ENCODE measurements at regions not wholly inside any gene's neighbourhood (a gene's known extent, or its start where the extent isn't known, plus 50 kb on each side); places are given as distances from the start of the nearest gene placed in this dataset.

DNA sequence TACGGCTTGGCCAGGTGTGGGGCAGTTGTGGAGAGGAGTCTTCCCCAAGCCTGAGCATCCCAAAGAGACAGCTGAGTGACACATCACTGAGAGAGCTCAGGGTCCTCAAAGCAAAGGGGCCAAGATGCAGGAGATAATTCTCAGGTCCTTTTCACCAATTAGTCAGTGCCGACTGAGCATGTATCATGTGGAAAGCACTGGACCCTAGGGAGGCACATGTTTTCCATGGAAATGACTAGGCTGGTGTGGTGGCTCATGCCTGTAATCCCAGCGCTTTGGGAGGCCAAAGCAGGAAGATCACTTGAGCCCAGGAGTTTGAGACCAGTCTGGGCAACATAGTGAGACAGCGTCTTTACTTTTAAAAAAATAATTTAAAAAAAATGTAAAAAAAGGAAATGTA, 67.3 kb upstream of the PRPS1 start:
- Mint-ChIP-seq H3K36me3 (ENCODE audit: low read depth) (no peaks in the 10 kb centered on the region), H3K4me1 (peaks cover 34% of the 10 kb centered on the region), H3K27me3 (ENCODE audit: low read depth, poor library complexity) (peaks cover 3% of the 10 kb centered on the region), H3K27ac (no peak overlapping the region), H3K9me3 (peaks cover 18% of the 10 kb centered on the region), H3K4me3 (no peak overlapping the region)
- TF ChIP-seq, protein P1, sequence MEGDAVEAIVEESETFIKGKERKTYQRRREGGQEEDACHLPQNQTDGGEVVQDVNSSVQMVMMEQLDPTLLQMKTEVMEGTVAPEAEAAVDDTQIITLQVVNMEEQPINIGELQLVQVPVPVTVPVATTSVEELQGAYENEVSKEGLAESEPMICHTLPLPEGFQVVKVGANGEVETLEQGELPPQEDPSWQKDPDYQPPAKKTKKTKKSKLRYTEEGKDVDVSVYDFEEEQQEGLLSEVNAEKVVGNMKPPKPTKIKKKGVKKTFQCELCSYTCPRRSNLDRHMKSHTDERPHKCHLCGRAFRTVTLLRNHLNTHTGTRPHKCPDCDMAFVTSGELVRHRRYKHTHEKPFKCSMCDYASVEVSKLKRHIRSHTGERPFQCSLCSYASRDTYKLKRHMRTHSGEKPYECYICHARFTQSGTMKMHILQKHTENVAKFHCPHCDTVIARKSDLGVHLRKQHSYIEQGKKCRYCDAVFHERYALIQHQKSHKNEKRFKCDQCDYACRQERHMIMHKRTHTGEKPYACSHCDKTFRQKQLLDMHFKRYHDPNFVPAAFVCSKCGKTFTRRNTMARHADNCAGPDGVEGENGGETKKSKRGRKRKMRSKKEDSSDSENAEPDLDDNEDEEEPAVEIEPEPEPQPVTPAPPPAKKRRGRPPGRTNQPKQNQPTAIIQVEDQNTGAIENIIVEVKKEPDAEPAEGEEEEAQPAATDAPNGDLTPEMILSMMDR (IDR thresholded peaks at IDR 0.05): no peak
- DNase-seq: no peak

DNA sequence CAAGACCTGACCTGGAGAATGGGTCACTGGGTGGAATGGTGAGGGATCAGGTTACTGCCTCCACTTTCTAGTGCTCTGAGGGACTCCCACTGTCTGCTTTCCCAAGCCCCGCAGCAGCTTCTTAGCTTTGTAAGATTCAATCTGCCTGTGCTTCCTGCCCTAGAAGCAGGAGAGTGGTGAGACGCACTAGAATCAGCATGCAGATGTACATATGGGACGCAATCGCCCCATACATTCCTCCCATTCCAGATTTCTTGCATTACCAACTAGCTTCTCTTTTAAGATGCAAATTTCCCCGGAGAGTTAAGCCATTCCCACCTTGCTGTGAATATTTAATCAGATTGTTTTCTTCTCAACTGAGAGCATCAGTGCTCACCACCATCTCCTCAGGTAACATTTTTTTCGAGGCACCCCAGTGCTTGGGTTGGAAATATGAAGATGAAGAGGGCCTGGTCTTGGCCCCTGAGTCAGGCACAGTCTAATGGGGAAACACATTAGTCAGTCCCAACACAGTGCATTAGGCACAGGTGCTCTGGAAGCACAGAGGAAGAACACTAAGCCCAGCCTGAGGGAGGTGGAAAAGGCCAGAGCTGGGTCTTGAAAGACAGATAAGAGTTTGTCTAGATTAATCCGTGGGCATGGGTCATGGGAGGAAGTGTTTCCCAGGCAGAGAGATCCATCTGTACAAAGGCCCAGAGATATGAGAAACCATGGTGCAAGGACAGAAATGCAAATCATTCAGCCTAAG, 66.7 kb upstream of the PRPS1 start:
- TF ChIP-seq, protein P1 (IDR thresholded peaks at IDR 0.05): no peak
- Mint-ChIP-seq H3K4me1 (peaks cover 41% of the 10 kb centered on the region), H3K4me3 (no peak overlapping the region), H3K36me3 (ENCODE audit: low read depth) (no peaks in the 10 kb centered on the region), H3K9me3 (peaks cover 19% of the 10 kb centered on the region), H3K27me3 (ENCODE audit: low read depth, poor library complexity) (peaks cover 3% of the 10 kb centered on the region), H3K27ac (no peak overlapping the region)
- DNase-seq: no peak

DNA sequence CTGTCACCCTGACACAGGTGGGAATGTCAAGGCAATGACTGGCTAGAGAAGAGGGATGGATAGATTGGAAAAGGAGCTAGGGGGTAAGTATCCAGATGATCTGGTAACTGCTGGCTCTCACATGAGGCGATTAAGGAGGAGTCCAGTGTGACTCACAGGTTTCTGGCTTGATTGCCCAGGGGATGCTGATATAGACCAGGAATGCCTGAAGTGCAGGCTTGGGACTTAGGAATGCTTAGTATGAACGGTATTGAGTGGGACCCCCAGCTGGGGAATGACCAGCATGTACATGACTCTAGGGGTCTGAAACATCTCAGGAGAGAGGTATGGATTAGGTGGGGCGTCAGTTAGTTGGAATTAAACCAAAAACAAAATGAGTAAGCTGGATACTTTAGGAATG, 65.8 kb upstream of the PRPS1 start:
- TF ChIP-seq, protein P1 (IDR thresholded peaks at IDR 0.05): no peak
- H3K4me3 Mint-ChIP-seq: no peak overlapping the region
- no peaks in the 10 kb centered on the region for H3K36me3 Mint-ChIP-seq (ENCODE audit: low read depth)
- no peak overlapping the region for H3K27ac Mint-ChIP-seq
- DNase-seq: no peak
- peaks cover 47% of the 10 kb centered on the region for H3K4me1 Mint-ChIP-seq
- H3K27me3 Mint-ChIP-seq (ENCODE audit: low read depth, poor library complexity): peaks cover 3% of the 10 kb centered on the region
- H3K9me3 Mint-ChIP-seq: peaks cover 23% of the 10 kb centered on the region

DNA sequence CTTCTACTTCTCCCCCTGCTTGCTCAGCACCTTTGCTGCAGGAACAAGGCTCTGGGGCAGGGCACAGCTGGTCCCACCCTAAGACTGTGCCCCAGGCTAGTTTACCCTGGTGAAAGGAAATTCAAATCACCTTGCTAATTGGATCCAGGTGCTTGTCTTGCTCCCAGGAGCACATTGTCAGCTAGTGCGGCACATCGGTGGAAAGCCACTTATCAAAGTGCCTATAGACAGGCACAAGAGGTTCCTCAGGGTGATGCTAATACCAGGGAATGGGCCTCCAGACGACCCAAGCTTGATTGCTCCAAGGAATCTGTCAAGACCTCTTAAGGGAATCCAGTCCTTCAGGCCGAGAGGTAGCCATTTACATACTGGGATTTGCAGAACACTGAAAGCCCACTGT, 64.5 kb upstream of the PRPS1 start:
- H3K36me3 Mint-ChIP-seq (ENCODE audit: low read depth): no peaks in the 10 kb centered on the region
- H3K27ac Mint-ChIP-seq: no peak overlapping the region
- H3K9me3 Mint-ChIP-seq: peaks cover 23% of the 10 kb centered on the region
- TF ChIP-seq, protein P1 (IDR thresholded peaks at IDR 0.05): no peak
- DNase-seq: no peak
- H3K27me3 Mint-ChIP-seq (ENCODE audit: low read depth, poor library complexity): peaks cover 7% of the 10 kb centered on the region
- H3K4me3 Mint-ChIP-seq: no peak overlapping the region
- peaks cover 49% of the 10 kb centered on the region for H3K4me1 Mint-ChIP-seq

DNA sequence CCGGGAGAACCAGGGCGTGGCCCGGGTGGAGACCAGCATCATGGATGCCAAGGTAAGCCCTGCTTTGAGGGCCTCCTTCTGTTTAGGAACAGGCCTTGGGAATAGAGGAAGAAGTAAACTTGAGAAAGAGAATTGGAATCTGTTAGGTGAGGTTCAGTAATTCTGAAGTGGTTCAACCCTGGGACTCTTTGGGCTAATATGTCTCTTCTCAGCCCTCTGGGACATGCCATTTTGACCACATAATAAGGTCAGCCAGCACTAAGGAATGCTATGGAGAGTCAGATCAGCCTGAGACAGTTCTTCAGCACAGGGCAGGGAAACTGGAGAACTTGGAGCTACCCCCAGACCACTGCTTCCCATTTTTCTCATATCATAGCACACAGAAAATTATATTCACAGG, 63.3 kb upstream of the PRPS1 start:
- H3K27ac Mint-ChIP-seq: no peak overlapping the region
- H3K9me3 Mint-ChIP-seq: peaks cover 23% of the 10 kb centered on the region
- no peaks in the 10 kb centered on the region for H3K36me3 Mint-ChIP-seq (ENCODE audit: low read depth)
- TF ChIP-seq, protein P1 (IDR thresholded peaks at IDR 0.05): no peak
- H3K4me3 Mint-ChIP-seq: no peak overlapping the region
- peaks cover 53% of the 10 kb centered on the region for H3K4me1 Mint-ChIP-seq
- DNase-seq: no peak
- peaks cover 7% of the 10 kb centered on the region for H3K27me3 Mint-ChIP-seq (ENCODE audit: low read depth, poor library complexity)
